Mesendoderm (in vitro differentiated cells): ENCODE measurements at regions not wholly inside any gene's neighbourhood (a gene's known extent, or its start where the extent isn't known, plus 50 kb on each side); places are given as distances from the start of the nearest gene placed in this dataset.

Experiments used
- DNase-seq: peaks from one replicate; pipeline ENCODE4 v3.0.0; 2013
- H2AK5ac ChIP-seq: 2 replicates; pipeline ENCODE4 v1.6.1; 2013; ENCODE audit warnings: low read length, inconsistent platforms
- H2BK120ac ChIP-seq: 2 replicates; pipeline ENCODE4 v1.6.1; 2013; ENCODE audit warnings: low read depth, mild to moderate bottlenecking, low read length, moderate library complexity, mixed read lengths
- H2BK15ac ChIP-seq: replicated peaks from 2 replicates; pipeline ENCODE4 v1.6.1; 2013; ENCODE audit warnings: low read depth, mild to moderate bottlenecking, moderate library complexity
- H2BK5ac ChIP-seq: 2 replicates; pipeline ENCODE4 v1.6.1; 2013; ENCODE audit warnings: low read length, inconsistent platforms
- H3K18ac ChIP-seq: 2 replicates; pipeline ENCODE4 v1.6.1; 2013; ENCODE audit warnings: mild to moderate bottlenecking, low read length, mixed read lengths
- H3K23ac ChIP-seq: one replicate; pipeline ENCODE4 v1.6.1; 2013; ENCODE audit warnings: low read length
- H3K27ac ChIP-seq: 2 replicates; pipeline ENCODE4 v1.5.1; 2013; ENCODE audit warnings: low read depth, mild to moderate bottlenecking, inconsistent platforms, low read length, moderate library complexity
- H3K27me3 ChIP-seq: 2 replicates; pipeline ENCODE4 v1.6.1; 2013; ENCODE audit warnings: low read length, control low read depth, mild to moderate bottlenecking, inconsistent platforms; ENCODE audit not compliant: insufficient read depth, poor library complexity
- H3K36me3 ChIP-seq: 2 replicates; pipeline ENCODE4 v1.6.1; 2013; ENCODE audit warnings: low read length, inconsistent platforms; ENCODE audit not compliant: control insufficient read depth, insufficient read depth
- H3K4ac ChIP-seq: one replicate; pipeline ENCODE4 v1.6.1; 2013; ENCODE audit warnings: low read depth, mild to moderate bottlenecking, low read length, moderate library complexity
- H3K4me1 ChIP-seq: 2 replicates; pipeline ENCODE4 v1.6.1; 2013; ENCODE audit warnings: low read depth, low read length, inconsistent platforms; ENCODE audit not compliant: control insufficient read depth
- H3K4me2 ChIP-seq: 2 replicates; pipeline ENCODE4 v1.6.1; 2013; ENCODE audit warnings: low read length
- H3K4me3 ChIP-seq: 2 replicates; pipeline ENCODE4 v1.5.1; 2013; ENCODE audit warnings: mild to moderate bottlenecking, low read length
- H3K56ac ChIP-seq: one replicate; pipeline ENCODE4 v1.6.1; 2013; ENCODE audit warnings: low read length
- H3K79me1 ChIP-seq: 2 replicates; pipeline ENCODE4 v1.6.1; 2013; ENCODE audit warnings: low read length, inconsistent platforms
- H3K79me2 ChIP-seq: 2 replicates; pipeline ENCODE4 v1.6.1; 2013; ENCODE audit warnings: mild to moderate bottlenecking, low read length; ENCODE audit not compliant: control insufficient read depth, insufficient read depth
- H3K9ac ChIP-seq: 2 replicates; pipeline ENCODE4 v1.6.1; 2013; ENCODE audit warnings: low read length, inconsistent platforms
- H4K5ac ChIP-seq: one replicate; pipeline ENCODE4 v1.6.1; 2013; ENCODE audit warnings: low read length
- H4K8ac ChIP-seq: one replicate; pipeline ENCODE4 v1.6.1; 2013; ENCODE audit warnings: low read depth, mild to moderate bottlenecking, control low read depth, low read length, moderate library complexity
- WGBS: extraction: QIAGEN DNeasy Blood & Tissue Kit; methylation state at CpG from one replicate; pipeline ENCODE4 v1.1.7; 2013; ENCODE audit warnings: low lambda C conversion rate, missing lambda C conversion rate; ENCODE audit not compliant: insufficient coverage; ENCODE audit errors: extremely low coverage; 5-methylcytosine and 5-hydroxymethylcytosine counted together

DNA sequence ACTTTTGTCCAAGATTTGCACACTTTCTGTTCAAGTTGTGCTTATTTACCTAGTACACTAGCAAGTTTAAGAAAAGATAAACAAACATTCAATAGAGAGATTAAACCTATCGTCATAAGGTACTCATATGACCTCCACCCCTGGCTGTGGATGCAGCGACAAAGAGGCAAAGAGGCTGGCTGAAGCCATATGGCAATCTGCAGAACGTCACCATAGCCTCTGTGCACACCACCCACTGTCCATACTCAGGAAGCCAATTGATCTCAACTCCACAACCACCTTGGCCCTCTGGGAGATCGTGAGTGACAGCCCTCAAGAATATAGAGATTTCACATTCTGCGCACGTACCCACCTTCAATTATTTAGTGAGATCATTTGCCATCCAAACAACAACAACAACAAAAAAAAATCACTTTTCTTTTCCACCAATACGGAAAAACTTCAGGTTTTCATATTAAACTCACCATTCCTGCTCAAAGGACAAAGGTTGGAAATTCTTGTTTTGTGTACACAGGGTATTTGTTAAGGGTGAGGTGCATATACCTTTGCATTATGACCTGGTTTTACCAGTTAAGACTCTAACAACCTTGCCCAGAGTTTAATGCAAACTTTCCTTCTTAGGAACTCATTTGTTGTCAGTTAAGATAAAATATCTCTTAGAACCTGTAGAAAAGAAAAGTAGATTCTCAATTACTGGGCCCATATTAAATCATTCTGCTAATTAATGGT lies 243.0 kb upstream of the FSTL5 start:
- Histone ChIP-seq H3K18ac (no peak overlapping the region), H4K5ac (no peak overlapping the region), H2BK5ac (no peak overlapping the region), H2BK120ac (no peak overlapping the region), H3K27ac (no peak overlapping the region), H3K27me3 (no peaks in the 10 kb centered on the region), H3K79me1 (no peaks in the 10 kb centered on the region), H3K4me1 (no peaks in the 10 kb centered on the region), H3K56ac (no peak overlapping the region), H4K8ac (no peak overlapping the region), H3K4ac (no peak overlapping the region), H2AK5ac (no peak overlapping the region), H3K4me3 (no peak overlapping the region), H3K36me3 (no peaks in the 10 kb centered on the region), H2BK15ac (no peak overlapping the region), H3K79me2 (no peaks in the 10 kb centered on the region), H3K23ac (no peak overlapping the region), H3K4me2 (no peak overlapping the region), H3K9ac (no peak overlapping the region)
- no peak for DNase-seq
- 100% methylated on average over 1 of the region's 7 CpGs for WGBS

DNA sequence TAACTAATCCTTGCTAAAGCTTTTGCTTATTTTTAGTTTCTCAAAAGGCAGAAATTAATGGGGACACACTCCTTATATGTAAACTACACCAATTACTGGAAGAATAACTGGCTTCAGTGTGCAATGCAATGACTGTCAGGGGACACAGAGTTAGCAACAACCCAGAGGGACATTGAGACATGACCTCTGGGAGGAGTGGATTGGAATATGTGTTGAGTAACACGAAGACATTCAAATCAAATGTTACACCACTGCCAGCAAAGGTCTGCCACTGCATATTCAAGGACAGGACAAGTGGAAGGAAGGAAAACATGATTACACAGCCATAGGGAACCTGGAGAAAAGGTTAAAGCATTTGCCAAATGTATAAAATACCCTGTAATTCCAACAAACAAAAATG lies 240.1 kb upstream of the FSTL5 start:
- no peak overlapping the region for H4K5ac ChIP-seq
- no peaks in the 10 kb centered on the region for H3K36me3 ChIP-seq
- H3K18ac ChIP-seq = no peak overlapping the region
- no peak overlapping the region for H2BK5ac ChIP-seq
- H3K27ac ChIP-seq = no peak overlapping the region
- H4K8ac ChIP-seq = no peak overlapping the region
- no peak overlapping the region for H3K23ac ChIP-seq
- H2BK15ac ChIP-seq = no peak overlapping the region
- no peaks in the 10 kb centered on the region for H3K27me3 ChIP-seq
- H3K4ac ChIP-seq = no peak overlapping the region
- H3K4me3 ChIP-seq = no peak overlapping the region
- no peaks in the 10 kb centered on the region for H3K79me2 ChIP-seq
- no peaks in the 10 kb centered on the region for H3K79me1 ChIP-seq
- DNase-seq = no peak
- no peak overlapping the region for H3K56ac ChIP-seq
- no peaks in the 10 kb centered on the region for H3K4me1 ChIP-seq
- WGBS = no CpG with 5 or more reads among the region's 1 CpG
- H2BK120ac ChIP-seq = no peak overlapping the region
- no peak overlapping the region for H3K4me2 ChIP-seq
- no peak overlapping the region for H2AK5ac ChIP-seq
- no peak overlapping the region for H3K9ac ChIP-seq

DNA sequence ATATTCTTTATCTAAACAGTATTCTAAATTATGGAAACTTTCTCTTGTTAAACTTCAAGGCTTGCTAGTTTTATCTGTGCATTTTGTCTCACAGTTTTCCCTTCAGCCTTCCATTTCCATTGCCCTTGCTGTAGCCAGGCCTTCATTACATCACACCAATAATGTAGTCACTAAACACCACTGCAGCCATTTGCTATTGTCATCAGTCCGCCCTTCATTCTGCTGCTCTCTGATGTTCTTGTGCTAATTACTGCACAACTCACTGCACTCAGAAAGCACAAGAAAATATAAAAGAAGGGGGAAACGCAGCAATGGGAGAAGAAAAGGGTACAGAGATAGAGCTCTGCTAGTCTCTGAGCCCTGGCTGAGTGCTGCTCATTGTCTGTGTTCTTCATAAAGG lies 239.6 kb upstream of the FSTL5 start:
- no peaks in the 10 kb centered on the region for H3K79me2 ChIP-seq
- no peak overlapping the region for H3K23ac ChIP-seq
- H2BK5ac ChIP-seq = no peak overlapping the region
- no peak overlapping the region for H2BK15ac ChIP-seq
- H2AK5ac ChIP-seq = no peak overlapping the region
- whole genome bisulfite sequencing = no CpG with 5 or more reads among the region's 2 CpGs
- no peak overlapping the region for H2BK120ac ChIP-seq
- DNase-seq = no peak
- H3K56ac ChIP-seq = no peak overlapping the region
- H3K36me3 ChIP-seq = no peaks in the 10 kb centered on the region
- H3K4ac ChIP-seq = no peak overlapping the region
- no peak overlapping the region for H3K4me3 ChIP-seq
- no peaks in the 10 kb centered on the region for H3K79me1 ChIP-seq
- H3K27ac ChIP-seq = no peak overlapping the region
- H4K8ac ChIP-seq = no peak overlapping the region
- H3K27me3 ChIP-seq = no peaks in the 10 kb centered on the region
- no peak overlapping the region for H3K18ac ChIP-seq
- no peak overlapping the region for H3K9ac ChIP-seq
- H3K4me2 ChIP-seq = no peak overlapping the region
- H4K5ac ChIP-seq = no peak overlapping the region
- H3K4me1 ChIP-seq = no peaks in the 10 kb centered on the region

DNA sequence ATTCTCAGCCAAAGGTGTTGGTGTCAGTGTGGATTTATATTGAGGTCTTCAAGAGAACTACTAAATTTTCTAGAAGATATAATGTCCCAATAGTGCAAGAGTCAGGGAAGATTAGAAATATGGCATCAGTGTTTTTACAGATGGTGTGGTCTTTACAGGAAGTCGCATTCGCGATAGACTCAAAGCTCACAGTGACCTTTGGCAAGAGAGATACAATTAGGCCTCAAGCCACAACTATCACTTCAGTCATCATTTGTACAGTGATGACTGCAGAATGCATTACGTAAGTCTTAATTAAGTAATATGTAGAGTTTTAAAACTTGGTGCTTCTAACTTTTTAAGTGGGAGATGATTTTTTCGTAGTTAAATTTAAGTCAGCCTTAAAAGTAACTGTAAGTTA lies 237.2 kb upstream of the FSTL5 start:
- 100% methylated on average over 1 of the region's 5 CpGs for WGBS
- Histone ChIP-seq H2BK120ac (no peak overlapping the region), H3K4me3 (no peak overlapping the region), H3K56ac (no peak overlapping the region), H3K36me3 (no peaks in the 10 kb centered on the region), H3K79me2 (no peaks in the 10 kb centered on the region), H2AK5ac (no peak overlapping the region), H3K4me1 (no peaks in the 10 kb centered on the region), H3K27me3 (no peaks in the 10 kb centered on the region), H4K8ac (no peak overlapping the region), H2BK15ac (no peak overlapping the region), H3K18ac (no peak overlapping the region), H3K4ac (no peak overlapping the region), H3K79me1 (no peaks in the 10 kb centered on the region), H2BK5ac (no peak overlapping the region), H3K9ac (no peak overlapping the region), H3K4me2 (no peak overlapping the region), H3K27ac (no peak overlapping the region), H3K23ac (no peak overlapping the region), H4K5ac (no peak overlapping the region)
- no peak for DNase-seq

DNA sequence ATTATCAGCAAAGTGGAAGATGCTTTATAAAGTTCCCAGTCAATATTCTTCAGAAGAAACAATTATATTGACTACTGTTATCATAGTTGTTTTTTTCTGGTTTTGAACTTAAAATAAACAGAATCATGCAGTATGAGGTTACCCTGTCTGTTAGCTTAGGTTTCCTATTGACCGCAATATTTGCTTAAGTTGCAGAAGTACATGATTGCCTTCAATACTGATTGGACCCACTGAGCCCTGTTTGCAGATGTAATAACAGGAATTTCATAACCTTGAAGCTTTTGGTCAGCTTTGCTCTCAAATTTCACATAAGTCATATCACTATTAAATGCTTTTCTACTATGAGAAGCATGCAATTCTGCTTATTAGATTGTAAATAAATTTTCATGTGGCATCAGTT lies 229.1 kb upstream of the FSTL5 start:
- no peak overlapping the region for H3K4me3 ChIP-seq
- H3K27me3 ChIP-seq = no peaks in the 10 kb centered on the region
- H3K4me2 ChIP-seq = no peak overlapping the region
- H3K79me1 ChIP-seq = no peaks in the 10 kb centered on the region
- H3K23ac ChIP-seq = no peak overlapping the region
- H4K5ac ChIP-seq = no peak overlapping the region
- H3K4ac ChIP-seq = no peak overlapping the region
- no peak overlapping the region for H3K9ac ChIP-seq
- no peak overlapping the region for H2BK120ac ChIP-seq
- no peaks in the 10 kb centered on the region for H3K79me2 ChIP-seq
- H2BK15ac ChIP-seq = no peak overlapping the region
- no peak for DNase-seq
- H3K36me3 ChIP-seq = no peaks in the 10 kb centered on the region
- WGBS = no CpG with 5 or more reads among the region's 1 CpG
- no peak overlapping the region for H4K8ac ChIP-seq
- H2BK5ac ChIP-seq = no peak overlapping the region
- no peak overlapping the region for H2AK5ac ChIP-seq
- no peak overlapping the region for H3K27ac ChIP-seq
- no peak overlapping the region for H3K18ac ChIP-seq
- H3K4me1 ChIP-seq = no peaks in the 10 kb centered on the region
- no peak overlapping the region for H3K56ac ChIP-seq

DNA sequence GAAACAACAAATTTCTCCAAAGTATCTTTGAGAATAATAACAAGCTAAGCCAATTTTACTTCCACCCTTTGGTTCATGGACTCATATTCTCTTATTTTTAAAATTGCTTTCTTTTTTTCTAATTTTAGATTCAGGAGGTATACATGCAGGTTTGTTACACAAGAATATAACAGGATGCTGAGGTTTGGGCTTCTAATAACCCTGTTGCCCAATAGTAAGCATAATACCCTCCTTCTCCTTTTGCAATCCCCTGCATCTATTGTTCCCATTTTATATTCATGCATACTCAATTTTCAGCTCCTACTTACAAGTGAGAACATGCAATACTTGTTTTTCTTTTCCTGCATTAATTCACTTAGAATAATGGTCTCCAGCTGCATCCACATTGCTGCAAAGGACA lies 202.3 kb upstream of the FSTL5 start:
- Histone ChIP-seq H3K27me3 (no peaks in the 10 kb centered on the region), H2BK15ac (no peak overlapping the region), H4K8ac (no peak overlapping the region), H3K27ac (no peak overlapping the region), H2BK5ac (no peak overlapping the region), H3K36me3 (no peaks in the 10 kb centered on the region), H4K5ac (no peak overlapping the region), H3K56ac (no peak overlapping the region), H2AK5ac (no peak overlapping the region), H3K4me3 (no peak overlapping the region), H3K79me2 (no peaks in the 10 kb centered on the region), H3K79me1 (no peaks in the 10 kb centered on the region), H3K4me1 (peaks cover 5% of the 10 kb centered on the region), H3K23ac (no peak overlapping the region), H3K9ac (no peak overlapping the region), H3K4me2 (no peak overlapping the region), H2BK120ac (no peak overlapping the region), H3K4ac (no peak overlapping the region), H3K18ac (no peak overlapping the region)
- DNase-seq = no peak
